Body of pancreas (tissue), 4 donors: ENCODE measurements at regions not wholly inside any gene's neighbourhood (a gene's known extent, or its start where the extent isn't known, plus 50 kb on each side); places are given as distances from the start of the nearest gene placed in this dataset.

ENCODE experiments used
- POLR2A ChIP-seq, 3 donors: fragments of 450-650 bp; IDR thresholded peaks; one replicate each; pipeline ENCODE4 v1.6.1; 2016; ENCODE audit warnings: antibody characterized with exemption in 3 of 3, mild to moderate bottlenecking in 2 of 3
- TF ChIP-seq, protein P1 (sequence below), 7 experiments: fragments of 450-650 bp in 4 of 7; fragments of 200-600 bp in 3 of 7; sonication (generic) in 3 of 7; IDR thresholded peaks; one replicate each; pipeline ENCODE4 v1.5.1; 2016 to 2019; ENCODE audit warnings: antibody characterized with exemption in 7 of 7

GRCh38 chr6:67201563-67201962 lies 1433.5 kb upstream of the ADGRB3 start:
- TF ChIP-seq POLR2A (IDR thresholded peaks at IDR 0.05): no peak
- TF ChIP-seq, protein P1, sequence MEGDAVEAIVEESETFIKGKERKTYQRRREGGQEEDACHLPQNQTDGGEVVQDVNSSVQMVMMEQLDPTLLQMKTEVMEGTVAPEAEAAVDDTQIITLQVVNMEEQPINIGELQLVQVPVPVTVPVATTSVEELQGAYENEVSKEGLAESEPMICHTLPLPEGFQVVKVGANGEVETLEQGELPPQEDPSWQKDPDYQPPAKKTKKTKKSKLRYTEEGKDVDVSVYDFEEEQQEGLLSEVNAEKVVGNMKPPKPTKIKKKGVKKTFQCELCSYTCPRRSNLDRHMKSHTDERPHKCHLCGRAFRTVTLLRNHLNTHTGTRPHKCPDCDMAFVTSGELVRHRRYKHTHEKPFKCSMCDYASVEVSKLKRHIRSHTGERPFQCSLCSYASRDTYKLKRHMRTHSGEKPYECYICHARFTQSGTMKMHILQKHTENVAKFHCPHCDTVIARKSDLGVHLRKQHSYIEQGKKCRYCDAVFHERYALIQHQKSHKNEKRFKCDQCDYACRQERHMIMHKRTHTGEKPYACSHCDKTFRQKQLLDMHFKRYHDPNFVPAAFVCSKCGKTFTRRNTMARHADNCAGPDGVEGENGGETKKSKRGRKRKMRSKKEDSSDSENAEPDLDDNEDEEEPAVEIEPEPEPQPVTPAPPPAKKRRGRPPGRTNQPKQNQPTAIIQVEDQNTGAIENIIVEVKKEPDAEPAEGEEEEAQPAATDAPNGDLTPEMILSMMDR (IDR thresholded peaks at IDR 0.05): no peak
